Endothelial cell of umbilical vein (primary cell): ENCODE measurements at regions not wholly inside any gene's neighbourhood (a gene's known extent, or its start where the extent isn't known, plus 50 kb on each side); places are given as distances from the start of the nearest gene placed in this dataset.
"Not testable (repeated sequence)": the region's sequence is repeated elsewhere in the genome, so short reads cannot be mapped to it uniquely, and the experiment has no call there.

Experiments used
- BruUV-seq: library from RNA; stranded (reverse); fragments of 400-500 nt; replicated peaks from 2 replicates; lab custom pipeline; 2021; lab: Mats Ljungman, UMichigan
- CTCF ChIA-PET: fragments of 300-600, 350-600 bp; sonication (Branson Sonifier 250); formaldehyde crosslinking; loops from one replicate; lab custom pipeline; 2021; ENCODE audit warnings: antibody characterized with exemption, inconsistent platforms; lab: Charles Lee
- POLR2A ChIA-PET: fragments of 300-600, 350-600 bp; sonication (Branson Sonifier 250); formaldehyde crosslinking; loops from one replicate; lab custom pipeline; 2021; ENCODE audit warnings: antibody characterized with exemption, inconsistent platforms; lab: Charles Lee
- DNase-seq: peaks from one replicate; pipeline ENCODE4 v3.0.0-alpha.2; 2011; ENCODE audit warnings: low read depth, low spot score
- FAIRE-seq: peaks from 2 replicates; lab custom pipeline; 2011; peaks lifted over from hg19 to GRCh38; lab: Jason Lieb, UNC
- H2AFZ ChIP-seq: 2 replicates; pipeline ENCODE4 v1.6.0; 2012; ENCODE audit warnings: low read depth, low read length, control low read depth, inconsistent platforms
- H3K27ac ChIP-seq: 2 replicates; pipeline ENCODE4 v1.5.1; 2011; ENCODE audit warnings: low read depth, mild to moderate bottlenecking, control low read depth, low read length, moderate library complexity; ENCODE audit not compliant: insufficient read depth
- H3K27me3 ChIP-seq, 2 experiments: 2 replicates each; pipeline versions ENCODE4 v1.6.0 to v1.6.1; 2011; ENCODE audit warnings: low read length in 2 of 2, mixed read lengths in 1 of 2; ENCODE audit not compliant: control insufficient read depth in 2 of 2, insufficient read depth in 2 of 2
- H3K36me3 ChIP-seq, 2 experiments: 2 replicates in 1 of 2; 3 replicates in 1 of 2; pipeline ENCODE4 v1.5.1; 2011; ENCODE audit warnings: low read length in 2 of 2, mild to moderate bottlenecking in 1 of 2, moderate library complexity in 1 of 2; ENCODE audit not compliant: control insufficient read depth in 2 of 2, insufficient read depth in 2 of 2; ENCODE audit errors: extremely low read depth in 1 of 2
- H3K4me1 ChIP-seq: 3 replicates; pipeline ENCODE4 v1.5.1; 2011; ENCODE audit warnings: mild to moderate bottlenecking, low read length; ENCODE audit not compliant: control insufficient read depth, insufficient read depth; ENCODE audit errors: extremely low read depth
- H3K4me2 ChIP-seq: 2 replicates; pipeline ENCODE4 v1.6.1; 2011; ENCODE audit warnings: low read length, control low read depth, mixed read lengths; ENCODE audit not compliant: insufficient read depth
- H3K4me3 ChIP-seq, 3 experiments: fragments of 200-600 bp in 1 of 3; sonication (generic), shearing (Covaris generic) in 1 of 3; replicated peaks in 1 of 3; 2 replicates each; pipeline ENCODE4 v1.5.1; 2011 to 2016; ENCODE audit warnings: control low read depth in 3 of 3, low read length in 3 of 3, mild to moderate bottlenecking in 2 of 3, inconsistent platforms in 1 of 3, low read depth in 1 of 3, moderate library complexity in 1 of 3; ENCODE audit not compliant: insufficient read depth in 1 of 3
- H3K79me2 ChIP-seq: 2 replicates; pipeline ENCODE4 v1.6.0; 2012; ENCODE audit warnings: low read length, inconsistent platforms; ENCODE audit not compliant: control insufficient read depth, insufficient read depth
- H3K9ac ChIP-seq: replicated peaks from 2 replicates; pipeline ENCODE3; 2011; ENCODE audit warnings: low read length, control low read depth; ENCODE audit not compliant: insufficient read depth; ENCODE audit errors: extremely low read depth
- H3K9me1 ChIP-seq: replicated peaks from 3 replicates; pipeline ENCODE4 v1.6.0; 2011; ENCODE audit warnings: mild to moderate bottlenecking, low read length; ENCODE audit not compliant: control insufficient read depth, insufficient read depth; ENCODE audit errors: extremely low read depth
- H3K9me3 ChIP-seq: replicated peaks from 2 replicates; pipeline ENCODE4 v1.5.1; 2012; ENCODE audit warnings: low read length, inconsistent platforms; ENCODE audit not compliant: control insufficient read depth, insufficient read depth
- H4K20me1 ChIP-seq: replicated peaks from 2 replicates; pipeline ENCODE3; 2011; ENCODE audit warnings: mild to moderate bottlenecking, low read length; ENCODE audit not compliant: control insufficient read depth, insufficient read depth; ENCODE audit errors: extremely low read depth
- EZH2 ChIP-seq: IDR thresholded peaks from 2 replicates; pipeline ENCODE4 v1.6.1; 2012; ENCODE audit warnings: borderline replicate concordance, low read depth, mild to moderate bottlenecking, moderate library complexity, low read length, inconsistent platforms; ENCODE audit not compliant: severe bottlenecking
- FOS ChIP-seq: IDR thresholded peaks from 2 replicates; pipeline ENCODE4 v1.6.1; 2011; ENCODE audit warnings: mild to moderate bottlenecking, low read length, moderate library complexity, borderline replicate concordance; ENCODE audit not compliant: insufficient read depth
- GATA2 ChIP-seq: IDR thresholded peaks from 2 replicates; pipeline ENCODE4 v1.7.0; 2011; ENCODE audit warnings: low read depth, mild to moderate bottlenecking, moderate library complexity, mixed read lengths, low read length; ENCODE audit not compliant: insufficient read length, insufficient read depth
- JUN ChIP-seq: IDR thresholded peaks from 2 replicates; pipeline ENCODE4 v1.6.1; 2011; ENCODE audit warnings: borderline replicate concordance, low read depth; ENCODE audit not compliant: insufficient read length, insufficient read depth
- MYC ChIP-seq: IDR thresholded peaks from one replicate; pipeline ENCODE4 v1.6.1; 2011; ENCODE audit warnings: mild to moderate bottlenecking, low read depth, low read length
- POLR2A ChIP-seq: IDR thresholded peaks from 2 replicates; pipeline ENCODE4 v1.6.1; 2012; ENCODE audit warnings: low read depth, mild to moderate bottlenecking, control low read depth, low read length
- POLR2AphosphoS5 ChIP-seq: IDR thresholded peaks from 2 replicates; pipeline ENCODE4 v1.6.1; 2012; ENCODE audit warnings: low read depth, mild to moderate bottlenecking, control low read depth, low read length, moderate library complexity; ENCODE audit not compliant: insufficient read depth
- dilution Hi-C: fragments of 300-500 bp; cut with MboI; formaldehyde crosslinking; loops from one replicate; pipeline ENCODE4 v1.15.0; 2019; ENCODE audit warnings: low sequenced_read_pairs; ENCODE audit not compliant: extremely low pct_ligation_motif_present
- intact Hi-C: fragments of 100-400 bp; cut with micrococcal nuclease; formaldehyde crosslinking; loops from one replicate; pipeline ENCODE4 v1.10.0; 2022
- TF ChIP-seq, protein P1 (sequence below): IDR thresholded peaks from 2 replicates; pipeline ENCODE4 v1.6.1; 2011; ENCODE audit not compliant: insufficient read depth, insufficient read length
- TF ChIP-seq, protein P2 (sequence below), 2 donors: IDR thresholded peaks; 1 replicate in 1 of 2; 2 replicates in 1 of 2; pipeline ENCODE4 v1.5.1; 2011; ENCODE audit warnings: low read length in 2 of 2, mild to moderate bottlenecking in 2 of 2, moderate library complexity in 2 of 2, control low read depth in 1 of 2, inconsistent platforms in 1 of 2, low read depth in 1 of 2; ENCODE audit not compliant: insufficient read depth in 1 of 2; ENCODE audit errors: extremely low read depth in 1 of 2

DNA sequence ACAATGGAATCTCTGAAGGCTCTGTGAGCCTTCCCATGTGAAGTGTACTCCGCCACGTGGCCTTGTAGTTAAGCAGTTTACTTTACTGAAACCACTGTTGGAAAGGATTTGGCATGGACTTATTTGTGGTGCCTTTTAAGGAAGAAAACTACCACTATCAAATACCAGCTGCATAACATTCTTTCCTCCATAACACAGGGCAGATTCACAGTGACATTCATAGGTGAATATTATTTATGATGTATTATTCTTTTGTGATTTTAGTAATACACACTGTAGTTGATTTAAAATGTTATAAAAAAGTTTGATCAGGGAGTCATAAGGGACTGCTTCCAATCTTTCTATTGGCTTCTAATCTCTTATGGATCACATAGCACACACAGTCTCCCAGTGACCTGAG lies 192.5 kb upstream of the AGTR2 start:
- Histone ChIP-seq H3K79me2 (no peaks in the 10 kb centered on the region), H3K9me1 (no peaks in the 10 kb centered on the region), H3K9me3 (no peaks in the 10 kb centered on the region), H3K27me3 (no peaks in the 10 kb centered on the region), H3K4me3 (no peak overlapping the region), H3K4me1 (no peaks in the 10 kb centered on the region), H3K36me3 (no peaks in the 10 kb centered on the region), H3K27ac (no peak overlapping the region), H2AFZ (no peak overlapping the region), H4K20me1 (no peaks in the 10 kb centered on the region), H3K9ac (no peak overlapping the region), H3K4me2 (no peak overlapping the region)
- dilution Hi-C loops, result no loop called here
- no TSS peak for BruUV-seq
- TF ChIP-seq EZH2 (no peak), POLR2AphosphoS5 (no peak), JUN (no peak), MYC (no peak), POLR2A (no peak), FOS (no peak), GATA2 (no peak)
- TF ChIP-seq, protein P1, sequence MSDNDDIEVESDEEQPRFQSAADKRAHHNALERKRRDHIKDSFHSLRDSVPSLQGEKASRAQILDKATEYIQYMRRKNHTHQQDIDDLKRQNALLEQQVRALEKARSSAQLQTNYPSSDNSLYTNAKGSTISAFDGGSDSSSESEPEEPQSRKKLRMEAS, result no peak
- TF ChIP-seq, protein P2, sequence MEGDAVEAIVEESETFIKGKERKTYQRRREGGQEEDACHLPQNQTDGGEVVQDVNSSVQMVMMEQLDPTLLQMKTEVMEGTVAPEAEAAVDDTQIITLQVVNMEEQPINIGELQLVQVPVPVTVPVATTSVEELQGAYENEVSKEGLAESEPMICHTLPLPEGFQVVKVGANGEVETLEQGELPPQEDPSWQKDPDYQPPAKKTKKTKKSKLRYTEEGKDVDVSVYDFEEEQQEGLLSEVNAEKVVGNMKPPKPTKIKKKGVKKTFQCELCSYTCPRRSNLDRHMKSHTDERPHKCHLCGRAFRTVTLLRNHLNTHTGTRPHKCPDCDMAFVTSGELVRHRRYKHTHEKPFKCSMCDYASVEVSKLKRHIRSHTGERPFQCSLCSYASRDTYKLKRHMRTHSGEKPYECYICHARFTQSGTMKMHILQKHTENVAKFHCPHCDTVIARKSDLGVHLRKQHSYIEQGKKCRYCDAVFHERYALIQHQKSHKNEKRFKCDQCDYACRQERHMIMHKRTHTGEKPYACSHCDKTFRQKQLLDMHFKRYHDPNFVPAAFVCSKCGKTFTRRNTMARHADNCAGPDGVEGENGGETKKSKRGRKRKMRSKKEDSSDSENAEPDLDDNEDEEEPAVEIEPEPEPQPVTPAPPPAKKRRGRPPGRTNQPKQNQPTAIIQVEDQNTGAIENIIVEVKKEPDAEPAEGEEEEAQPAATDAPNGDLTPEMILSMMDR (IDR thresholded peaks at IDR 0.05; ENCODE audit: extremely low read depth in 1 of 2, insufficient read depth in 1 of 2, low read depth in 1 of 2, low read length in 2 of 2), result no peak
- ChIA-PET POLR2A (no interaction called here), CTCF (no interaction called here)
- DNase-seq, result no peak
- no peak for FAIRE-seq
- intact Hi-C loops, result no loop called here

DNA sequence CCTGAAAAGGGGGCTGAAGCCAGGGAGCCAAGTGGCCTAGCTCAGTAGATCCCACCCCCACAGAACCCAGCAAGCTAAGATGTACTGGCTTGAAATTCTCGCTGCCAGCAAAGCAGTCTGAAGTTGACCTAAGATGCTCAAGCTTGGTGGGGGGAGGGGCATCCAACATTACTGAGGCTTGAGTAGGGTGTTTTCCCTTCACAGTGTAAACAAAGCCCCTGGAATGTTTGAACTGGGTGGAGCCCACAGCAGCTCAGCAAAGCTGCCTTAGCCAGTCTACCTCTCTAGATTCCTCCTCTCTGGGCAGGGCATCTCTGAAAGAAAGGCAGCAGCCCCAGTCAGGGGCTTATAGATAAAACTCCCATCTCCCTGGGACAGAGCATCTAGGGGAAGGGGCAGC lies 187.4 kb upstream of the AGTR2 start:
- CTCF ChIA-PET, dilution Hi-C loops, POLR2A ChIA-PET, H3K9me1 ChIP-seq, FAIRE-seq, H3K27me3 ChIP-seq, H3K79me2 ChIP-seq, H3K9ac ChIP-seq, H3K4me2 ChIP-seq, H3K27ac ChIP-seq, H3K36me3 ChIP-seq, H3K9me3 ChIP-seq, H2AFZ ChIP-seq, DNase-seq, H3K4me3 ChIP-seq, H4K20me1 ChIP-seq, intact Hi-C loops, H3K4me1 ChIP-seq, BruUV-seq: not testable (repeated sequence)

DNA sequence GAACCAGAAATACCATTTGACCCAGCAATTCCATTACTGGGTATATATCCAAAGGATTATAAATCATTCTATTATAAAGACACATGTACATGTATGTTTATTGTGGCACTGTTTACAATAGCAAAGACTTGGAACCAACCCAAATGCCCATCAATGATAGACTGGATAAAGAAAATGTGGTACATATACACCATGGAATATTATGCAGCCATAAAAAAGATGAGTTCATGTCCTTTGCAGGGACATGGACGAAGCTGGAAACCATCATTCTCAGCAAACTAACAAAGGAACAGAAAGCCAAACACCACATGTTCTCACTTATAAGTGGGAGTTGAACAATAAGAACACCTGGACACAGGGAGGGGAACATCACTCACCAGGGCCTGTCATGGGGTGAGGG lies 183.1 kb upstream of the AGTR2 start:
- intact Hi-C loops, H3K79me2 ChIP-seq, DNase-seq, H3K9ac ChIP-seq, H3K4me1 ChIP-seq, FAIRE-seq, H4K20me1 ChIP-seq, H3K4me2 ChIP-seq, H3K9me1 ChIP-seq, POLR2A ChIA-PET, dilution Hi-C loops, H3K36me3 ChIP-seq, BruUV-seq, H3K9me3 ChIP-seq, H3K27ac ChIP-seq, H3K27me3 ChIP-seq, CTCF ChIA-PET, H3K4me3 ChIP-seq, H2AFZ ChIP-seq: not testable (repeated sequence)
